Activated CD4-positive, alpha-beta memory T cell treated with anti-CD3 and anti-CD28 coated beads for 36 hours (primary cell): ENCODE measurements at regions not wholly inside any gene's neighbourhood (a gene's known extent, or its start where the extent isn't known, plus 50 kb on each side); places are given as distances from the start of the nearest gene placed in this dataset.
"Not testable (repeated sequence)": the region's sequence is repeated elsewhere in the genome, so short reads cannot be mapped to it uniquely, and the experiment has no call there.

Experiments
- CTCF ChIA-PET: fragments of 350-600 bp; sonication (Branson Sonifier 250); formaldehyde crosslinking; loops from one replicate; lab custom pipeline; 2021; ENCODE audit warnings: antibody characterized with exemption, inconsistent platforms; lab: Charles Lee
- POLR2A ChIA-PET: fragments of 350-600 bp; sonication (Branson Sonifier 250); formaldehyde crosslinking; loops from one replicate; lab custom pipeline; 2021; ENCODE audit warnings: antibody characterized with exemption; lab: Charles Lee
- DNase-seq: peaks from one replicate; pipeline ENCODE4 v3.0.0-alpha.2; 2020
- H3K27ac Mint-ChIP-seq: one replicate; pipeline ENCODE4 v1.8.0; 2021; ENCODE audit warnings: mixed read lengths
- H3K27me3 Mint-ChIP-seq: one replicate; pipeline ENCODE4 v1.8.0; 2021; ENCODE audit warnings: mixed read lengths
- H3K36me3 Mint-ChIP-seq: one replicate; pipeline ENCODE4 v1.8.0; 2021; ENCODE audit warnings: mixed read lengths
- H3K4me1 Mint-ChIP-seq: one replicate; pipeline ENCODE4 v1.8.0; 2021; ENCODE audit warnings: low read depth, mixed read lengths
- H3K4me3 Mint-ChIP-seq: one replicate; pipeline ENCODE4 v1.8.0; 2021; ENCODE audit warnings: mild to moderate bottlenecking, mixed read lengths
- H3K9me3 Mint-ChIP-seq: one replicate; pipeline ENCODE4 v1.8.0; 2021; ENCODE audit warnings: mixed read lengths
- intact Hi-C: fragments of 100-400 bp; cut with micrococcal nuclease; formaldehyde crosslinking; loops from one replicate; pipeline ENCODE4 v1.15.1; 2023

DNA sequence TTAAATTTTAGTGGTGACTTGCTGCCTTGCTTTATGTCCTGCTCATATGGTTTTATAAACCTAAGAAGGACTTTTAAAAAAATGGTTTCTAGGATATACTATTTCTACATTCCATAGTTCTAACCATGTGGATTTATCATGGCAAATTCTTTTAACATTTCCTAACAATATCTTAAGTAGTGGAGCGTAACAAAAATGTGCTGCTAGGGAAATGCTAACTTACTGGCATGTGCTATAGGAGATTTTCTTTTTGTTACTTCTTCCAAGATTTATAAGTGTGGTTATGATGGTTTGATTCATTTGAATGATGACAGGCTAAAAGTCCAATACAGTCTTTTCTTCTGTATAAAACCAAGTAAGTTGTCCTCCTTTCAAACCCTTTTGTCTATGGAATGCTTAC is 713.7 kb downstream of the SLITRK1 start:
- H3K4me1 Mint-ChIP-seq: no peaks in the 10 kb centered on the region
- POLR2A ChIA-PET: no interaction called here
- no peak overlapping the region for H3K27ac Mint-ChIP-seq

DNA sequence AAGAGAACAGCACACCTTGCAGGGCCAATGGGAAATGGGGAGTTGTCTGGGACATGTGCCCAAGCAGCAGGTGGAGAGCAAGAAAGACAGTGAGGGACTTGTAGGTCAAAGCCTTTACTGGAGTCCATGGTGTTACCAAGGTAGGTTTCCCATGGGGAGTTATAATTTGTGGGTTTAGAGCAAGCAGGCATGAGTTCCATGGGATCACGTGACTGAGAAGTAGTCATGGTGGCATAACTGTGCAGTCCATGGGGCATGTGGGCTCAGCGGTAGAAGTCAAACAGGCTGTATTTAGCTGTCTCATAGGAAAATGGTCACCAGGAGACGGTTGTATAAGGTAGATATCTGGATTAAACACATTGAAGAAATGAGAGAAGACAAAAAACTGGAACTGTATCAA is 715.1 kb downstream of the SLITRK1 start:
- Mint-ChIP-seq H3K4me3 (no peak overlapping the region), H3K36me3 (no peaks in the 10 kb centered on the region)
- CTCF ChIA-PET: no interaction called here

More for the DNA sequence above, 713.7 kb downstream of the SLITRK1 start:
- CTCF ChIA-PET: no interaction called here
- H3K9me3 Mint-ChIP-seq: peaks cover 8% of the 10 kb centered on the region
- intact Hi-C loops: no loop called here
- H3K4me3 Mint-ChIP-seq: no peak overlapping the region
- no peak for DNase-seq
- H3K27me3 Mint-ChIP-seq: no peaks in the 10 kb centered on the region
- no peaks in the 10 kb centered on the region for H3K36me3 Mint-ChIP-seq

DNA sequence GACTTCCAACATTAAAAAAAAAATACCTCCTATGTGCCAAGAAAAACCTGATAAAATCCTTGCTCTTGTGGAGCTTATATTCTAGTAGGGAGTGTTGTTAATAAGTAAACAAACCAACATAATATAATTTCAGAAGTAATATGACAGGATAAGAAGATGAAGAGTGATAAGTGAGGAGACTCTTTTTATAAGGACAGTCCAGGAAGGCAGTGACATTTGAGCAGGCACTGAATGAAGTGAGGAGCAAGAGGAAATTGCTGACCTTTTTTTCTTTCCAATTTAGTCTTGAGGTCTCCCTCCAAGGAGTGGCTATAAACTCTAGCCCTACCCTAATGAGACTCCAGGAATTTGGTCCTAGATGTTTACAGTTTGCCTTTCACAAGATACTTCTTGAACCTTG is 715.7 kb downstream of the SLITRK1 start:
- POLR2A ChIA-PET: no interaction called here
- Mint-ChIP-seq H3K27ac (no peak overlapping the region), H3K4me3 (no peak overlapping the region), H3K4me1 (no peaks in the 10 kb centered on the region), H3K27me3 (no peaks in the 10 kb centered on the region), H3K36me3 (no peaks in the 10 kb centered on the region), H3K9me3 (peaks cover 6% of the 10 kb centered on the region)
- CTCF ChIA-PET: no interaction called here
- no peak for DNase-seq
- intact Hi-C loops: no loop called here

More for the DNA sequence above, 715.1 kb downstream of the SLITRK1 start:
- Mint-ChIP-seq H3K27me3 (no peaks in the 10 kb centered on the region), H3K27ac (no peak overlapping the region), H3K4me1 (no peaks in the 10 kb centered on the region), H3K9me3 (peaks cover 7% of the 10 kb centered on the region)
- POLR2A ChIA-PET: no interaction called here
- DNase-seq: no peak
- intact Hi-C loops: no loop called here

DNA sequence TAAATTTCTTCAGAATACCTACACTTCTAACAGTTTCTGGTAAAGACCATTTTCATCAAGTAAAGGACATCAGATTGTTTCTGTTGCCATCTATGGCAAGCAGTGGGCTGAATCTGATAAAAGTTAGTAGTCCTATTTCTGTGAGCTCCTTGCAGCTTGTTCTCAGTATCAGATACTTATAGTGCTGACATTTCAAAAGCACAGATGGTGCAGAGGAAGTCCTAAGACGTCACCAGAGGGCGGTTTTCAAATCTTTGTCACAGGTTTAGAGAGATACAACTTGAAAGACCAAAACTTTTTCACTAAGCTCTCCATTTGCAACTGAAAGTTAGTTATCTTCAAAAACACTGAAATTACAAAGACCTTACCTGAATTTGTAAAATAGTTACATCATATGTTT is 719.8 kb downstream of the SLITRK1 start:
- Mint-ChIP-seq H3K4me3 (no peak overlapping the region), H3K4me1 (no peaks in the 10 kb centered on the region), H3K36me3 (no peaks in the 10 kb centered on the region), H3K27me3 (no peaks in the 10 kb centered on the region), H3K27ac (no peak overlapping the region), H3K9me3 (peaks cover 12% of the 10 kb centered on the region)
- no peak for DNase-seq
- intact Hi-C loops: no loop called here
- ChIA-PET POLR2A (no interaction called here), CTCF (no interaction called here)

DNA sequence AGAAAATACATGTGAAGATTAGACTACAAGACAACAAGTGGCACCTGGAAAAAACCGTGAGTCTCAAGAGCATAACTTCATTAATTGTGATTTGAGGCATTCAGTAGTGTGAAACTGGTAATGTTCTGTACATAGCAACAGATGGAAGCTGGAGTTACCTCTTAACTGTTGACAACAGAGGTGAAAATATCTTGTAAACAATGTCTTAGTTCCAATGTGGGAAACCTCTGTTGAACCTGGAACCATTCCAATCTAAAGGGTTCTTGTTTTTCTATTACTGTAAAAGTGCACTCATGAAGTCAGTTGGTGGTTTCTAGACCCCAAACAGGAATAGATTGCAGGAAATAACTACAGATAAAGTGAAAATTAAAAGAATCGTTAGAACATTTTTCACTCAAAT is 728.4 kb downstream of the SLITRK1 start:
- peaks cover 10% of the 10 kb centered on the region for H3K9me3 Mint-ChIP-seq
- ChIA-PET POLR2A (no interaction called here), CTCF (no interaction called here)
- no peak for DNase-seq
- no peaks in the 10 kb centered on the region for H3K4me1 Mint-ChIP-seq
- H3K4me3 Mint-ChIP-seq: no peak overlapping the region
- no peak overlapping the region for H3K27ac Mint-ChIP-seq
- no peaks in the 10 kb centered on the region for H3K27me3 Mint-ChIP-seq
- H3K36me3 Mint-ChIP-seq: no peaks in the 10 kb centered on the region
- intact Hi-C loops: no loop called here

DNA sequence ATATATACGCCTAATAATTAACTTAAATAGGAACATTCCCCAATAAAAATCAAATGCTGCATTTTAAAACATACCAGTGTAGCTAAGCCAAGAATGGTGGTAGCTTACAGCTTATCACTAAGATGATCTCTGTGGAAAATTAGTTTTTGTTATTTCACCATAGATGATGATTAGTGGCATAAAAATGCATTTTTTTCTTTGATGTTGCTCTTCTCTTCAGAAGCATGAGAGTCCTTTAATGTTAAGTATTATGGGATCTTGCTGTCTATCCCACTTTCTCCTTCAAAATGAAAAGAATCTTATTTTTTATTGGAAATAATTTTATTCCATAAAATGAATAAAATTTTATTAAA is 731.0 kb downstream of the SLITRK1 start:
- Mint-ChIP-seq H3K4me1 (no peaks in the 10 kb centered on the region), H3K4me3 (no peak overlapping the region), H3K27ac (no peak overlapping the region), H3K27me3 (no peaks in the 10 kb centered on the region), H3K9me3 (peaks cover 10% of the 10 kb centered on the region), H3K36me3 (no peaks in the 10 kb centered on the region)
- no peak for DNase-seq
- ChIA-PET POLR2A (no interaction called here), CTCF (no interaction called here)
- intact Hi-C loops: no loop called here

DNA sequence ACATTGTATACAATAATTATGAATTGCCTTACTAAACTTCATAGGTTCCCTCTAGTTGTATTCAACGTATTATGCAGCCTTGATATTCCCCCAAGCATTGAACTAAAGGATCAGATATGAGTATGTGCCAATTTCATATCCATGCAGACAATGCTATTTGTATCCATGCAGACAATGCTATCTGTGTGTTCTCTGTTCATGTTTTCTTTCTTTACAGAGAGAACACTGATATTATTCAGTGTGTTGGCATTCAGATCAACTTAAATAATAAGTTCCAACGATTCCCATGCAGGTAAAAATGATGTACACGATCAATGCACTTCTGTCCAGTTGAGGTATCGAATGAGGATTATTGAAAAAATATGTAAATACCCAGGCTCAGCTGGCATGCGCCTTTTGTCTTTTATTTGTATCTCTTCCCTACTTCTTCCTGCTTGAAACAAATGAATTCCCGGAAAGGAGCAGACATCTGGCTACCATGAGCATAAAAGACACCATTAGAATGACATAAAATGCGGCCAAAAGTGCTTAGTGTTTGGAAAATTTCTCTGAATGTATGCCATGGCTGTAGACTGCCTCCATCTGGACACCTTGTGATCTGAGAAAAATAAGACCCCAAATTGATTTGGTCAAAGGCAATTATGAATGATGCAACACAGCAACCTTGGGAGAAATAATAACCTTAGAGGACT is 731.5 kb downstream of the SLITRK1 start:
- Mint-ChIP-seq H3K9me3 (peaks cover 10% of the 10 kb centered on the region), H3K36me3 (no peaks in the 10 kb centered on the region), H3K4me3 (no peak overlapping the region), H3K4me1 (no peaks in the 10 kb centered on the region), H3K27ac (no peak overlapping the region), H3K27me3 (no peaks in the 10 kb centered on the region)
- CTCF ChIA-PET: no interaction called here
- POLR2A ChIA-PET: no interaction called here
- intact Hi-C loops: no loop called here
- no peak for DNase-seq

DNA sequence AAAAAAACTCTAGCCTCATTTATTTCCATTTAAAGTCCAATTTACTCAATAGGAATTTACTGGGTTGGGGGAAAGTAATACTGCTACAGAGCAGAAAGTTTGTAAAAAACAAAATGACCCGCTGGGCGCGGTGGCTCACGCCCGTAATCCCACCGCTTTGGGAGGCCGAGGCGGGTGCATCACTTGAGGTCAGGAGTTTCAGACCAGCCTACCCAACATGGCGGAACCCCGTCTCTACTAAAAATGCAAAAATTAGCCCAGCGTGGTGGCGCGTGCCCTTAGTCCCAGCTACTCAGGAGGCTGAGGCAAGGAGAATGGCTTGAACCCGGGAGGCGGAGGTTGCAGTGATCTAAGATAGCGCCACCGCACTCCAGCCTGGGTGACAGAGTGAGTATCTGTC is 745.6 kb downstream of the SLITRK1 start:
- no peaks in the 10 kb centered on the region for H3K36me3 Mint-ChIP-seq
- CTCF ChIA-PET: no interaction called here
- H3K27ac Mint-ChIP-seq: no peak overlapping the region
- no peak overlapping the region for H3K4me3 Mint-ChIP-seq
- H3K4me1 Mint-ChIP-seq: no peaks in the 10 kb centered on the region
- no peaks in the 10 kb centered on the region for H3K27me3 Mint-ChIP-seq
- DNase-seq: no peak
- POLR2A ChIA-PET: no interaction called here
- peaks cover 11% of the 10 kb centered on the region for H3K9me3 Mint-ChIP-seq
- intact Hi-C loops: no loop called here

DNA sequence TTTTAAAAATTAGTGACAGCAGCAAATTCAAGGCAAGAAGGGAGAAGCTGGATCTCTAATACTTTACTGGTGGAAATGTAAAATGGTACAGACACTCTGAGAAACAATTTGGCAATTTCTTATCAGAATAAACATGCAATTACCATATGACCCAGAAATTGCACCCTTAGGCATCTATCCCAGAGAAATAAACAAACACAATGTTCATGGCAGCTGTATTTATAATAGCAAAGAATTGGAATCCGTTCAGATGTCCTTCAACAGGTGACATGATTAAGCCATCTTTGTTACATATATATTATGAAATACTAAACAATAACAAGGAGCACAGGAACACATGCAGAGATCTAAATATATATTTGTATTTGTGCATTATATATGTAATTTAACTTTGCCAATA is 756.5 kb downstream of the SLITRK1 start:
- Mint-ChIP-seq H3K27me3 (no peaks in the 10 kb centered on the region), H3K36me3 (no peaks in the 10 kb centered on the region), H3K9me3 (no peaks in the 10 kb centered on the region), H3K4me1 (no peaks in the 10 kb centered on the region), H3K4me3 (no peak overlapping the region), H3K27ac (no peak overlapping the region)
- DNase-seq: no peak
- ChIA-PET POLR2A (no interaction called here), CTCF (no interaction called here)
- intact Hi-C loops: no loop called here

DNA sequence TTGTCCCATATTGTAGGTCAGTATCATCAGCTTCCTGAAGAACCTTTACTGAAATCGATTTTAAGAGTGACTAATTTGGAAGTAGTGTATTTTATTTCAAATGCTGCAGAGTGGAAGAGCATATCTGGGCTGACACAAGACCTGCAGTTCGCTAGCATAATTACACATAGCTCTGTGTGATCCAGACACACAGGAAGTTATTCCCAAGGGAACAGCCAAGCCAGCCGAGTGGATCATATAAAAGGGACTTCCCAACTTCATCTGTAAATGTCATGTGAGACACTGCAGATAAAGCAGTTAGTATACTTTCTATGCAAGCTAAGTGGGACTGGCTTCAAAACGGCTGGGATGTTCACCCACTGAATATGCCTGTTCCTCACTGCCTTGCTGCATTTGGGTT is 760.4 kb downstream of the SLITRK1 start:
- Mint-ChIP-seq H3K27ac (no peak overlapping the region), H3K27me3 (no peaks in the 10 kb centered on the region), H3K4me3 (no peak overlapping the region), H3K4me1 (no peaks in the 10 kb centered on the region), H3K9me3 (peaks cover 4% of the 10 kb centered on the region), H3K36me3 (no peaks in the 10 kb centered on the region)
- POLR2A ChIA-PET: no interaction called here
- CTCF ChIA-PET: no interaction called here
- no peak for DNase-seq
- intact Hi-C loops: no loop called here

DNA sequence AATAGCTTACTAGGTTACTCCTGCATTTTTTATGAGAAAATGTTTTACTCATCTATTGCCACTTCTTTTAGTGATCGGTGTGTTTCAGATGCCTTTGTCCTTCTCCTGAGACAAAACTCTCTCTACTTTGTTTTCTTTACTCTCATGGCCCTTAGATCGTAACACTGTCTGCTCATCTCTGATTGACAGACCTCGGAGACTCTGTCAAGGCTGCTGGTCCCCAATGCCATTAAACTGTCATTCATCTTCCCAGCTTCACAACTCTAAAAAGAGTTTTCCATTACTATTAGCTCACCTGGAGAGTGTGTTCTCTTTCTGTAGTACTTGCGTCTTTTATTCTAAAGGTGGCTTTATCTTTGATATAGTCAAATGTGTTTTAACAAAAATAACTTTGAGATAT is 765.2 kb downstream of the SLITRK1 start:
- H3K9me3 Mint-ChIP-seq: peaks cover 6% of the 10 kb centered on the region
- no peaks in the 10 kb centered on the region for H3K27me3 Mint-ChIP-seq
- H3K27ac Mint-ChIP-seq: no peak overlapping the region
- no peaks in the 10 kb centered on the region for H3K4me1 Mint-ChIP-seq
- ChIA-PET CTCF (no interaction called here), POLR2A (no interaction called here)
- no peak for DNase-seq
- no peak overlapping the region for H3K4me3 Mint-ChIP-seq
- intact Hi-C loops: no loop called here
- H3K36me3 Mint-ChIP-seq: no peaks in the 10 kb centered on the region

DNA sequence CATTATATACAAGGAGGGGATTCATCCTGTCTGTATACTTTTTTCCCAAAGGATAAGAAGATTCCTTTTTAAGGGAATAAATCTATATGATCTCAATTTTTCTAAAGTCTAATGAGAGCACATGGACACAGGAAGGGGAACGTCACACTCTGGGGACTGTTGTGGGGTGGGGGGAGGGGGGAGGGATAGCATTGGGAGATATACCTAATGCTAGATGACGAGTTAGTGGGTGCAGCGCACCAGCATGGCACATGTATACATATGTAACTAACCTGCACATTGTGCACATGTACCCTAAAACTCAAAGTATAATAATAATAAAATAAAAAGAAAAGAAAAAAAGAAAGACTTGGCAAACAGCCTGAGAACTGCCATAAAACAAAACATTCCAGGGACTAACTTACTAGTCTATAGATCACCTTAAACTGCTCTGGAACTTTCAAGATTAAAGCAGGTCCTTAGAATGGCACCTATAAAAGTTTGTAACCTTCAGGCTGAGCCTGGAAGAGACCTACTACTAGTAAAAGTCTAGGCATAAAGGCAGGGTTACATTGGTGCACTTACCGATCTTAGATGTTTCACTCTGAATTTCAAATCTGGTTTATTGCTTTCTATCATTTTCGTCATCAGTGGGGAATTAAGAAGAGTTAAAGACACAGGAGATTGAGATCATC is 780.6 kb downstream of the SLITRK1 start:
- H3K36me3 Mint-ChIP-seq, DNase-seq, H3K27me3 Mint-ChIP-seq, H3K4me3 Mint-ChIP-seq, H3K27ac Mint-ChIP-seq, CTCF ChIA-PET, intact Hi-C loops, H3K4me1 Mint-ChIP-seq, H3K9me3 Mint-ChIP-seq, POLR2A ChIA-PET: not testable (repeated sequence)

DNA sequence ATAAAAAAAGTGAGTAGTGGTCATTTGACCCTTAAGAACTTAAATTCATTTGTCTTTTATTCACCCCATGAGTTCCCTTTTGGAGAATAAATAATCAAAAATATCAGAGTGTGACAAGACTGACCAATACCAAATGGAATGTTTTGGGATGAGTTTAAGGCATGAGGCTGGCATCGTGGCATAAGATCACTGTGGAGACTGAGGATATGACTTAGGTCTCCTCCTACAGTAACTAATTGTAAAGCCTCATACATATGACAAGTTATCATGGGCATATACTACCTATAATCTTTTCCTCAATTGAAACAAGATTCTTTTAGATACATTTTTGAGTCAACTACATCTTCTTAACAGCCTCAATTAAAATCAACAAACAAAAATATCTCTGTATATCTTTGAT is 782.0 kb downstream of the SLITRK1 start:
- no peaks in the 10 kb centered on the region for H3K27me3 Mint-ChIP-seq
- intact Hi-C loops: no loop called here
- CTCF ChIA-PET: no interaction called here
- no peaks in the 10 kb centered on the region for H3K36me3 Mint-ChIP-seq
- H3K9me3 Mint-ChIP-seq: peaks cover 3% of the 10 kb centered on the region
- H3K4me1 Mint-ChIP-seq: no peaks in the 10 kb centered on the region
- POLR2A ChIA-PET: no interaction called here
- no peak overlapping the region for H3K27ac Mint-ChIP-seq
- no peak for DNase-seq
- no peak overlapping the region for H3K4me3 Mint-ChIP-seq
